SHP77 treated with DMSO at 0.1 percent for 48 hours (cell line): ENCODE measurements at regions not wholly inside any gene's neighbourhood (a gene's known extent, or its start where the extent isn't known, plus 50 kb on each side); places are given as distances from the start of the nearest gene placed in this dataset.
"Not testable (repeated sequence)": the region's sequence is repeated elsewhere in the genome, so short reads cannot be mapped to it uniquely, and the experiment has no call there.

Experiments
- DNase-seq: peaks from one replicate; lab custom pipeline; 2025; lab: John Stamatoyannopoulos, UW

DNA sequence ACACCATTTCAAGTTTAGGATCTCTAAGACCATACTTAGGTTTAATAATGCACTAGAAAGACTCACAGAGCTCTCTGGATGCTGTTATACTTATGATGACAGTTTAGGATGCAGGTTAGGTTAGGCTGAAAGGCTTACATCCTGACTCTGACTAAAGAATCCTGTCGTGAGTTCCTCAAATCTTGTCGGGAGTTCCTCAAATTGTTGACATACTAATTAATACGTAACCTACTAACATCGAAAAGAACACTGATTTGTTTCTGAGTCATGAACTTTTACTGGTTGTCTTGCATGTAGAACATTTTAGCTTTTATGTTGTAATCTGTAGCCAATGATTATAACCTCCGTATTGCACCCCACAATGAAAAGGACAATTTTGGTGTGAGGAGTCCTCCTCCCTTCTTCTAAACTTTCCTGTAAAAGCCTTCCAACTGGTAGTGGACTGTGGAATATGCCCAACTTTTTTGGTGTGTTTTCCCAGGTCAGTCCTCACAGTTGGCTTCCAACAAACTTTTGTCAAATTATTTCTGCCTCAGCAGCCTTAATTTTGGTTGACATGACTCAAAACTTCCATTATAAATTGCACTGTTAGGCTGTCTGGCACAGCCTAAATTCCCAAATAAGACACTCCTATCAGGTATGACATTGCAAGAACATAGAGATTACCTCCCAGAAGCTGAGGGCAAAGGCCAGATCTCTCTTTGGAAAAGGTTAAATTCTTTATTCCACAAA lies 107.9 kb upstream of the PALMD start:
- no peak for DNase-seq

DNA sequence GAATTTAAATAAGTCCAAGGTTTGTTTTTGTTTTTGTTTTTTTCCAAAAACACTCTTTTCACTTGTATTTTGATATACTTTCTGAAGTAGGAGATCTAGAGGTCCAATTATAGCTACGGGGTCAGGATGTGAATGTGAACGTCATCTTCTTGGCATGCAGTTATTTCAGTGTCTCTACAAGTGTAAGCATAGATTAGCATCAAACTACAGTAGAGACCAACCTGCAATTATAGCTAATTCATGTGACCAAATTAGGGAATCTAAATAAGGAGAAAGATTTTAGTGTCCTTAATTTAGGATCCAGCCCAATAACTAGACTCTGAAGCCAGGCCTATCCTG lies 107.3 kb upstream of the PALMD start:
- no peak for DNase-seq

DNA sequence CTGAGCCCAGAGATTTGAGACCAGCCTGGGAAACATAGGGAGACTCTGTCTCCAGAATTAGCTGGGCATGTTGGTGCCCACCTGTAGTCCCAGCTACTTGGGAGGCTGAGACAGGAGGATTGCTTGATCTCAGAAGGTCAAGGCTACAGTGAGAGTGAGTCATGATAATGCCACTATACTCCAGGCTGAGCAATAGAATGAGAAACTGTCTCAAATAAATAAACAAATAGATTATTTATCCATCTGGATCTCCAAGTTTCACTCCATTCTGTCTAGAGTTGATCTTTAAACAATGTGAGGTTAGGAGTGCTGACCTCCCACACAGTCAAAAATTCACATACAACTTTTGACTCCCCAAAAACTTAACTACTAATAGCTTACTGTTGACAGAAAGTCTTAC lies 106.8 kb upstream of the PALMD start:
- no peak for DNase-seq

DNA sequence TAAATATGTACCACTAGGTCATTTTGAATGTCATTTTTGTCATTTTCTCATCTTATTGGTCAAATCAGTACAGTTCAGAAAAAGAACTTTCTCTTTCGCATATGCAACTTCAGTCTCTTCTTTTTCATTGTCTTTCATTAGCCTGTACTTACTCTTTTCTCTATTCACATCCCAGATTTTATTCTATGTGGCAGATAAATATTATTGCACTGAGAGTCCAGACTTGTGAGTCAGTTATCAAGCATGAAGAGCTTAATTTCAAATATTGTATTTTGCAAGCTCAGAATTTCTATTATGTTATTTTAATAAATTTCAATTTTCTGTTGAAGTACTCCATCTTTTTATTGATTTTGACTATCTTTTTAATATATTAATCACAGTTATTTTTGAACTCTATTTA lies 105.2 kb upstream of the PALMD start:
- DNase-seq, result no peak

DNA sequence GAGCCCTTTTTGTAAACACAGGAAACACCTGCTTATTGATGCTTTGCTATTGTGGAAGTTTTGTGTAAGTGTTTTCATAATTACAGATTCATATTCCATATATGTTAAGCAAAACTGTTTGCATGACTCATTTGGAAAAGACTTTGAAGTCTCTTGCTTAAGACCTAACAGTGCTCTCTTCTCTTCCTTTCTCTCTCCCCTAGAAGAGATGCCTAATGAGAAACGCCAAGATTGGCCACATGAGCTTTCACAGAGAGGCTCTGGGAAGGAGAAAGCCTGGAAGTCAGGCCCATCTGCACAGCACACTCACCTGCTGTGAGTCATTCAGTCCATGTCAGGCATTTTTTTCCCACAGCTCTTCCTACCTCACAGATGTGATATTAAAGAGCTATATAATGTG lies 101.6 kb upstream of the PALMD start:
- DNase-seq, result no peak

DNA sequence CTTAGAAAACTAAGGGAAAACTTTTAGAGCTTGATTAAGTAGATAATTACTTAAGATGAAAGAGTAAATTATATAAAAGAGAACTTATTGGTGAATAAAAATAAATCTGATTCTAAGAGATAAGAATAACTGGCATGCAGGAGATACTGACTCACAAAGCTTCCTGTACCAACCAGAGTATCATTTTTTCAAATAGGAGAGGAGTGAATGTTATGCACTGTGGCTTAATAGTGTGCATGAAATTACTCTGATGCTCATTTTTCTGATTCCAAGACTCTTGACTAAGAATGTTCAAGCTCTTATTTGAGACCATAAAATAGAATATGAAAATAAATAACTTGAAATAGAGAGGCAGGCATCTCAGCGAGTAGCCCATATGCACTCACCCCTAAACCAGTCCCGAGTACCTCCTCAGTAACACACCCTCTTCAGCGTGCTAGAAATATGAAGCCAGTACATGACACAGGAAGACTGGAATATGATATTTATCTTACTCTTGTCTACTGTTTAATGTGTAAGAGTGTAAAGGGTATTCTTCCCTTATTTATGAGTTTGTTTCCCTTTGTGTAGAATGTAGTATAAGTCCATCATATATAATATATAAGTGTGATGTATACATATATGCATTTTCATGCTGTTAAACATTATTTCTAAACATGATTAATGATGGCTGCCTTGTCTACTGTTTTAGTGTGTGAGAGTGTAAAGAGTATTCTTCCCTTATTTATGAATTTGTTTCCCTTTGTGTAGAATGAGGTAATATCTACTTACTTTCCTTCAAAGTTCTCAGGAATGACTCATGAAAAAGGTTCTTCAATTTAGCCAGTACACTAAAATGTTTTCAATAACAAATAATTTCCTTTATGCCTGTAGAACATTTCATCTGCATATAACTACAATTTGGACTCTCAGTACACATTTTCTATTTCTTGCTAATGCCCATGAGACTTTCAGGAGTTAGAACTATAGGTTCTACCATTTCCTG lies 99.2 kb upstream of the PALMD start:
- no peak for DNase-seq

DNA sequence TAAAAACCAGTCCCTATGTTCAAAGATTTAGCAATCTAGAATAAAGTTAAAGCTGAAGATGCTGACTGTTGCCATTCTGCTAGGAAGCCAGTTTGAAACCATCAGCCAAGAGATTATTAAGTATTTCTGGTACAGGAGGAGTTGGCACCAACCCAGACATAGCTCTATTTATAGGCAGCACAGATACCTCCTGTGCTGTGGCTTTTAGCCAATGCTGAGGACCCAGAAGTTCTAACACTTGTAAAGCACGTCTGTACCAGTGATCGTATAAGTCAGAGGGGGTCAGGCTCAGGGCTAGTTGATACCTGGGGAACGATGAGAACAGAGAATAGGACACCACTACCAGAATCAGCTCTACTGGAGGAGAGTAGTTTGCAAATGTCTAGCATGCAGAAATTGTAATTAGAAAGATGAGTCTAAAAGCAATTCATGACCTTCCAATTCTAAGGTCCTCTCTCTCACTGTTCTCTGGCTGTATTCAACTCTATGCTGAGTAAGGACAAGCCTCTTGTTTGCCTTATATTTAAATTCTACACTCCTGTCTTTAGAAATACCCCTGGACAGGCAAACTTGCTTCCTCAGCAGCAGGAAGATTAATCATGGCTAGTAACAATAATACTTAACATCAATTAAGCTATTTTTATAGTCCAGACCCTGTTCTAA lies 96.8 kb upstream of the PALMD start:
- no peak for DNase-seq

DNA sequence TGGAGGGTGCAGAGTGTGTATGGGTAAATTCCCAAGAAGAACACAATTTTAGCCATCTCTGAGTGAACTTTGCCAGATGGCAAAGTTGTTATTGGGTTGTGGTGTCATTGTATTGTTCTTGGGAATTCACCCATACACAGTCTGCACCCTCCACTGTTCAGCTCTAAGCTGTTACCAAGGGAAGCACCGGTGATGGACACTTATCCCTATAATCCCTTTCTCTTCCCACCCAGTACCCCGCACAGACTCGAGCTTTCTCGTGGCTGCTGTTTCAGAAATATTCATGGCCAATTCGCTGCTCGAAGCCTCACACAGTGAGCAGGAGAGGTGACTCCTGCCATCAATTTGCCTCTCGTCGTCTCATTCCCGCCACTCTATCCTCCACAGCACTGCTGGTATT lies 95.7 kb upstream of the PALMD start:
- DNase-seq, result no peak

DNA sequence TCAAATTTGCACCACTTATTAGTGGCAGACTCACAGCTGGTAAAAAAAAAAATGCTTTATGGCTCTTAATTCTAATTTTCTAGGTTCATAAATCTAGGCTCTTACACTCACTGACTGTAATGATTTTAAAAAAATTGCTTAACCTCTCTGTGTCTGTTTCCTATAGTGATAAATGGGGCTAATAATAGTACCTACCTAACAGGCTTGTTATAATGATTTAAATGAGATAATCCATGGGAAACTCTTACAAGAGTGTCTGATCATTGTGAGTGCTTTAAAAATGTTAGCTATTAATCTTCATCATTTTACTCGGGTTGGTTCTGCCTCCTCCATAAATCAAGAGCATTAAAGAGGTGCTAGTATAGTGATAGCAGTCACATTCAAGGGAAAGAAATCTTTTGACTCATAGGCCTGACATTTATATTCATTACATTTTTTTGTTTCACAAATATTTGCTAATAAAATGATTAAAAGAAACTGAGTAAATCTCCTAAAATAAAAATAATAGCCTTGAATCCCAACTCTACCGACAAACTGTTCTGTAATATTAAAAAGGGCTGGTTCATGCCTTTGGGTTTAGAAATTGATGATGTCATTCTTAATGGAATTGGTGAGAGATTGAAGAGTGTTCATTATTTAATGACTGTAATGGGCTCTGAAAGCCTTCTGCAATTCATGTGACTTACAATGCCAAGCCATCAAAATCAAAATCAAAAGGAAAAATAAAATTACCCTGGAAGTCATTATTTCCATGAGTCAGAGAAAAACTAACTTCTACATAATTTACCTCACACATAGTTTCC lies 93.9 kb upstream of the PALMD start:
- DNase-seq, result no peak

DNA sequence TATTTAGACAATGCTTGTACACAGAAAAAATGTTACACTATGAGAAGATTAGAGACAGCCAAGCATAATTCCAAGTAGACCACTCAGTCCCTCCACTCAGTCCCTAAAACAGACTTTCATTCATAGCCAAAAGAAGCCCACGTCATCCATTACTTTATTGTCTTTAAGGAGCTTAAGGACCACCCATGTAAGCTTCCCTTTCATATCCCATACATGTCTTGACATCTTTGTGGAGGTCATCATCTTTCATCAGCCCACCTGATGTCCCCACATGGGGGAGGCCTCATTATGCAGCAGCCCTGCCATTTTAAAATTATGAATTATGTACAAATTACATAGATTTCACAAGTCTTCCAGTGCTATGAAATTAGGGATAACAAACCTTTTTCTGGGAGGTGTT lies 92.6 kb upstream of the PALMD start:
- no peak for DNase-seq

DNA sequence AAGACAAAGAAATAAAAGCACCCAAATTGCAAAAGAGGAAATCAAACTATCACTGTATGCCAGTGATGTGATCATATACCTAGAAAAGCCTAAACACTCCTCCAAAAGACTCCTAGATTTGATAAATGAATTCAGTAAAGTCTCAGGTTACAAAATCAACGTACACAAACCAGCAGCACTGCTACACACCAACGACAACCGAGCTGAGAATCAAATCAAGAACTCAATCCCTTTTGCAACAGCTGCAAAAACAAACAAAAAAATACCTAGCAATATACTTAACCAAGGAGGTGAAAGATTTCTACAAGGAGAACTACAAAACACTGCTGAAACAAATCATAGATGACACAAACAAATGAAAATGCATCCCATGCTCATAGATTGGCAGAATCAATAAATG lies 92.1 kb upstream of the PALMD start:
- not testable (repeated sequence) for DNase-seq

DNA sequence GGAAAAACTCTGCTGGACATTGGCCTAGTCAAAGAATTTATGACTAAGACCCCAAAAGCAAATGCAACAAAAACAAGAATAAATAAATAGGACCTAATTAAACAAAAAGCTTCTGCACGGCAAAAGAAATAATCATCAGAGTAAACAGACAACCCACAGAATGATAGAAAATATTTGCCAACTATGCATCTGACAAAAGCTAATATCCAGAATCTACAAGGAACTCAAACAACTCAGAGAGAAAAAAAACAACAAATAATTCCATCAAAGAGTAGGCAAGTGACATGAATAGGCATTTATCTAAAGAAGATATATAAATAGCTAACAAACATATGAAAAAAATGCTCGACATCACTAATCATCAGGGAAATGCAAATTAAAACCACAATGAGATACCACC lies 91.2 kb upstream of the PALMD start:
- no peak for DNase-seq

DNA sequence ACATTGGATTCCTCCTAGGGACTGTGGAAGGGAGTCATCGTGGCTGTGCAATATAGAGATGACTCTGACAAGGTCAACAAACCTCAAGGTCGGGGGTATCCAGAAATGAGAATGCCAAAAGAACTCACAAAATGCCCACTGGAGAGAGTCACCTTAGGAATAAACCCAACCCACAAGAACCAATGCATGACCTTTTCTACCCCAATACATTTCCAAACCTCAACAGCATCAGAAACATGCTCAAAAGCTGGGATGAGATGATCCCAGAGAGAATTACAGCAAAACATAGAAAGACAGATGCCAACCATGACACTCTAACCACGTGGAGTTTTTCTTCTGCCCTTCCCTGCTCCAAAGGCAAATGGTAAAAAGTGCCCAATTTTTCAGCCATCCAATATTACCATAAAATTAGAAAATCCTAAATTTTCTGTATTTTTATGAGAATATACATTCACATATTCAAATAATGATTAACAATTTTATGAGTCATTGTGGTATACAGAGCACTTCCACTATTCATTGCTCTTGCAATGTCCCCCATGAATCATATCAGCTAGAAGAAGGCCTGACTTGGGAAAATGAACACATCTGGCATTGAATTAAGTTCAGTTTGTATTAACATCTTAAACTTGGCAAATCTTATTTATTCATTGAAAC lies 88.2 kb upstream of the PALMD start:
- DNase-seq, result no peak

DNA sequence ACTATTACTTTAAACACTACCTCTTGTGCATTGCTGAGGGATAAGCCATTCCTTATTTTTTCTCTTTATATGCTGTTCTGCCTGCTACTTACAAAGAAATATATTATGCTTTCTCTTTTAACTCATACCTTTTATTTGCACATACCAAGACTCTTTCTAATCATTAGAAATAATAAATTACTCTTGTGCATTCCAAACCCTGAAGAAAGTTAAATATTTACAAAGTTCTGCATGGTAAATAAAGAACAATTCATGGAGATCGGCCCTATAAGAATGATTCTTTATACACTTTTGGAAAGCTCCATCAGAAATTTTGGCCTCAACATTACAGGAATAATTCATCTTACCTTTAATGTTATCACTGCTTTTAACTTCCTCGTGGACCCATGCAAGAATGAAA lies 86.7 kb upstream of the PALMD start:
- no peak for DNase-seq

DNA sequence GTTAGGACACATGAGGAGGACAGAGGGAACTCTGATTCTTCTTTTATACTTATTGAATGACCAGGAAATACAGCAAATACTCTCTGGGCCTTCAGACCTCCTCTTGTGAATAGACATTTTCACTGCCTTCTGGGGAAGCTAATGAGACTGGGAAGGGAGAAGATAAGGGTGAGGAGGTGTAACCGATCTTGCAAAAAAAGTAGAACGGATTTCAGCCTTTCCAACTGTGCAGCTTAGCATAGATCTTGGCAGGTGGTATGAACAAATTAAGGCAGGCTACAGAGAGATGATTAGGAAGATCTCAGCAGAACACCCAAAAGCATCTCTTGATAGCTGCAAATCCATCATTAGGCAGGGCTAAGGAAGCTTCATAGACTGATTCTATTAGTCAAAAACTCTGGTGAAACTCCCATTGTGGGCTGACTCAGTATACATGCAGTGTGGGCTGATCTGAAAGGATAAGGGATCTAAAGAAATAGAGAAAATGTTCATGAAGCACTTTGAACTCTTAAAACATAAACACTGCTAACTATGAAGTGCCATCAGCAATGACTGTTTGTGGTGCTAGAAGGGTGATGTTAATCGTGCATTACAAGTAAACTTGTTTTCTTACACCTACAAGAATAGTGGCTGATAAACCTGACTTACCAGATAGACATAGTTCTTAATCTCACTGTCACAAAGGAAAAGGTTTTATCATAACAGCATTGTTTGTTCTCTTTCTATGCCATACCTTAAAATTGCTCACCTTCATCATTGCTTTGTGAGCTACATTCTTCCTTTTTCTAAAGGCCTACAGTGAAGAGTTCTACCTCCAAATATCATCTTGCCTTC lies 85.5 kb upstream of the PALMD start:
- no peak for DNase-seq

DNA sequence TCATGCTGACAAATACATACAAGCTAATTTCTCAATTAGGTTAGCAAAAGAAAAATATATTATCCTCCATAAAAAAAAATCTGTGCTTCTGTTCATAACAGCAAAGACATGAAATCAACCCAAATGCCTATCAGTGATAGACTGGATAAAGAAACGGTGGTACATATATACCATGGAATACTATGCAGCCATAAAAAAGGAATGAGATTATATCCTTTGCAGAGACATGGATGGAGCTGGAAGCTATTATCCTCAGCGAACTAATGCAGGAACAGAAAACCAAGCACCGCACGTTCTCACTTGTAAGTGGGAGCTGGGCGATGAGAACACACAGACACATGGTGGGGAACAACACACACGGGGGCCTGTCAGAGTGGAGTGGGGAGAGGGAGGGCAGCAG lies 84.0 kb upstream of the PALMD start:
- no peak for DNase-seq

DNA sequence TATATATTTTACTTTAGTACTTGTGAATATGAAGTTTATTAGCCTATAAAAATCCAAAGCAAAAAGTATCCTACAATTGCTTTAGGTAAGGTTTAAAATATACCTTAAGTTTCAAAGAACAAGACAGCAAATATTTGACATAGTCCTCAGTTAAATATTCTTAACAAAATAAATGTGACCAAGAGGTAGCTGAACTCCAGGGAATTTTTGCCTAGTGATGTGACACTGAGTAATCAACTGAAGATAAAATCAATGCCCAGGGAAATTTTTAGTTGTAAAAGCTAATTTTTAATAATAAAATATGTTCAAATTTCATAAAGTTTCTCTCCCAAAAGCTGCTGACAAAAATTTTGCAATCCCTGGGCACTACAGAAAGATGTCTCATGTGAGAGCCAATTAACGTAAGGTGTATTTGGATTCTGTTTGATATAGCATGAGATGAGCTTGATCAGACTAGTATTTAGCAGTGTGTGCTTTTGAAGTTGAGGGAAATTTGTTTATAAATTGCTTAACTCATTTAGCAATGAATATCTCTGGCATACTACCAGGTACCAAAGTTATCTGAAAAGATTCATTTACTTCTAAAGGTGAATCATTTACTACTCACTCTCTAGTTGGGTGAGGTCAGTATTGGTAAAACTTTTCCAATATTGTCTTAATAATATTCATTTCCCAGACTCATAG lies 80.2 kb upstream of the PALMD start:
- DNase-seq, result no peak

DNA sequence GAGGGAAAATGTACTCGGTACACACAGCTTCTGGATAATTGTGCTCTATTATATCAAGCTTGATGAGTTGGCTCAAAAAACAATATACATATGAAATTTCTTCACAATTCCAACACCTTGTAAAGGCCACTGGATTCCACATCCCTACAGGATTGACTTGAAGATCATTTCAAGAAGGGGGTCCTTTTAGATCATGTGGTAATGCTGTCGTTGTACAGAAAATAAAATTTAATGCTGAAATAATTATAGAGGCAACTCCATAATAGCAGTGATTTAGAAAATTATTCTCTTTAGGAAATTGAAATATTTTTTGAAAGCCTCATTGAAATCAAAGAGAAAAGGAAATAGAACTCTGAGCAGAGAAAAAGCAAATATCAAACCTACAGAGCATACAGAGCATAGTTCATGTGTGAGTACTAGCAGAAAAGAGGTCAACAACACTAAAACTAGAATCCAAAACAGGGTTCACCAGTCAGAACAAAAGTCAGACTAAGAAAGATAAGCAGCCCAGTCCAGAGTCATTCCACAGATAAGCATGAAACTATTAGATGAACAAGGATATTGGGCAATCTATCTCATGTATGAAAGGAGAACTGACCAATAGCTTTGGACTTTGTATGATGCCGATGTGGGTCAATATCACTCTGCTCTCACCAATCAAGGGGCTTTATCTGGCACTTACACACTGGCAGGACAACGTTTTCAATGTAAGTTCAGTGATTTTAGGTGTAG lies 79.5 kb upstream of the PALMD start:
- no peak for DNase-seq

DNA sequence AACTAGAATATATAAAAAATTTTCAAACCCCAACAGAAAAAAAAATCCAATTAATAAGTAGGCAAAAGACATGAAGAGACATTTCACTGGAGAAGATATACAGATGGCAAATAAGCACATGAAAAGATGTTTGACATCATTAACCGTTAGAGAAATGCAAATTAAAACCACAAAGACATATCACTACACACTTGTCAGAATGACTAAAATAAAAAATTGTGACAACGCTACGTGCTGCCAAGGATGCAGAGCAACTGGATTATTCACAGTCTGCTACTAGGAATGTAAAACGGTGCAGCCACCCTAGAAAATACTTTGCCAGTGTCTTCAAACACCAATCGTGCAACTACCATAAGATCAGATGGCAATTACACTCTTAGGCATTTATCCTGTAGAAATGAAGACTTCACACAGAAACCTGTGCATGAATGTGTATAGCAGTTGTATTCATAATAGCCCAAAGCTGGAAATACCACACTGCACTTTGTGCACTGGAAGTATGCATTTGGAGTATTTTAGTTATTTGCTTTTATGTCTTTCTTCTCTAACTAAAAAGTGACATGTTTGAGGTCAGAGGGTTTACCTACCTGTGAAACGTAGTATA lies 75.3 kb upstream of the PALMD start:
- DNase-seq, result no peak
